ENCODE measurements at regions not wholly inside any gene's neighbourhood (a gene's known extent, or its start where the extent isn't known, plus 50 kb on each side); places are given as distances from the start of the nearest gene placed in this dataset.

- no peak for DNase-seq
These were observed 285.1 kb downstream of the TNS1 start for GRCh38 chr2:217717646-217718045.

- DNase-seq = no peak
These were observed 287.3 kb downstream of the TNS1 start for GRCh38 chr2:217715484-217715883.

- DNase-seq = no peak
These were observed 288.5 kb downstream of the TNS1 start for GRCh38 chr2:217714287-217714751.

- peak; percentile 17 for DNase-seq
These were observed 289.2 kb downstream of the TNS1 start for GRCh38 chr2:217713395-217714286.

- no peak for DNase-seq
These were observed 290.4 kb downstream of the TNS1 start for GRCh38 chr2:217712431-217712830.

- no peak for DNase-seq
These were observed 291.6 kb downstream of the TNS1 start for GRCh38 chr2:217711188-217711587.

GRCh38 chr2:217710211-217710765 is 292.5 kb downstream of the TNS1 start:
- no peak for DNase-seq

GRCh38 chr2:217709478-217710210 is 293.2 kb downstream of the TNS1 start:
- no peak for DNase-seq

- no peak for DNase-seq
These were observed 295.6 kb downstream of the TNS1 start for GRCh38 chr2:217707131-217707611.

GRCh38 chr2:217706513-217706912 is 296.3 kb downstream of the TNS1 start:
- no peak for DNase-seq

- DNase-seq = no peak
These were observed 296.7 kb downstream of the TNS1 start for GRCh38 chr2:217706095-217706494.

GRCh38 chr2:217705461-217705860 is 297.3 kb downstream of the TNS1 start:
- no peak for DNase-seq

GRCh38 chr2:217703999-217704398 is 298.8 kb downstream of the TNS1 start:
- DNase-seq = no peak

GRCh38 chr2:217703102-217703501 is 299.7 kb downstream of the TNS1 start:
- DNase-seq = no peak

GRCh38 chr2:217701622-217702021 is 301.2 kb downstream of the TNS1 start:
- no peak for DNase-seq

GRCh38 chr2:217698691-217699090 is 304.1 kb downstream of the TNS1 start:
- DNase-seq = no peak

- no peak for DNase-seq
These were observed 307.7 kb downstream of the TNS1 start for GRCh38 chr2:217695033-217695520.

GRCh38 chr2:217694291-217694690 is 308.5 kb downstream of the TNS1 start:
- no peak for DNase-seq

GRCh38 chr2:217693363-217693762 is 309.4 kb downstream of the TNS1 start:
- no peak for DNase-seq

- DNase-seq = no peak
These were observed 310.7 kb downstream of the TNS1 start for GRCh38 chr2:217691920-217692666.

GRCh38 chr2:217691516-217691915 is 311.3 kb downstream of the TNS1 start:
- DNase-seq = no peak

- DNase-seq = no peak
These were observed 313.7 kb downstream of the TNS1 start for GRCh38 chr2:217689053-217689452.

GRCh38 chr2:217688494-217688893 is 314.3 kb downstream of the TNS1 start:
- DNase-seq = no peak

Measured in DMS 273 treated with DMSO at 0.1 percent for 48 hours (cell line).